Effector memory CD4-positive, alpha-beta T cell (primary cell): ENCODE measurements at regions not wholly inside any gene's neighbourhood (a gene's known extent, or its start where the extent isn't known, plus 50 kb on each side); places are given as distances from the start of the nearest gene placed in this dataset.

ENCODE experiments used
- DNase-seq, 3 donors: peaks; one replicate each; pipeline ENCODE4 v3.0.0-alpha.2; 2020
- H3K27ac ChIP-seq: 2 replicates; pipeline ENCODE4 v1.7.0; 2013; ENCODE audit warnings: mild to moderate bottlenecking, low read length, moderate library complexity; ENCODE audit not compliant: insufficient read depth, poor library complexity, severe bottlenecking
- H3K27me3 ChIP-seq: replicated peaks from 2 replicates; pipeline ENCODE4 v1.7.0; 2013; ENCODE audit warnings: mild to moderate bottlenecking, low read length; ENCODE audit not compliant: insufficient read depth, control insufficient read depth, poor library complexity, severe bottlenecking
- H3K36me3 ChIP-seq: 2 replicates; pipeline ENCODE4 v1.7.0; 2013; ENCODE audit warnings: mild to moderate bottlenecking, low read length, moderate library complexity; ENCODE audit not compliant: control insufficient read depth, insufficient read depth
- H3K4me1 ChIP-seq: 2 replicates; pipeline ENCODE4 v1.7.0; 2013; ENCODE audit warnings: low read length, mild to moderate bottlenecking; ENCODE audit not compliant: control insufficient read depth, insufficient read depth, poor library complexity, severe bottlenecking
- H3K4me3 ChIP-seq: 2 replicates; pipeline ENCODE4 v1.7.0; 2013; ENCODE audit warnings: low read length, low read depth, mild to moderate bottlenecking; ENCODE audit not compliant: insufficient read depth, poor library complexity, severe bottlenecking
- H3K9me3 ChIP-seq: 2 replicates; pipeline ENCODE4 v1.7.0; 2013; ENCODE audit warnings: mild to moderate bottlenecking, low read length, moderate library complexity; ENCODE audit not compliant: control insufficient read depth

DNA sequence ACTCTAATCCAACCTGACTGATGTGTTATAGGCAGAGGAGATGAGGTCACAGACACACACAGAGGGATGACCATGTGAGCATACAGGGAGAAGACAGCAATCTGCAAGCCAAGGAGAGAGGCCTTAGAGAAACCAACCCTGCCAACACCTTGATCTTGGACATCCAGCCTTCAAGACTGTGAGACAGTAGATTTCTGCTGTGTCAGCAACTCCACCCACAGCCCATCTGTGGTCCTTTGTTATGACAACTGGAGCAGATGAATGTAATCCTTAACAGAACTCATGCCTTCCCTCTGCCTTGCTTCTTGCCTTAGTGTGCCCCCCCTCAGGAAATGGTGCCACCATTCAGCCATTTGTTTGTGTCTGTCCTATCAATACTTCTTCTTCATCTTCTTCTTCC is 107.4 kb downstream of the NXNL2 start:
- DNase-seq: no peak
- Histone ChIP-seq H3K4me1 (no peaks in the 10 kb centered on the region), H3K27me3 (no peaks in the 10 kb centered on the region), H3K4me3 (no peak overlapping the region), H3K27ac (no peak overlapping the region), H3K9me3 (no peaks in the 10 kb centered on the region), H3K36me3 (no peaks in the 10 kb centered on the region)

DNA sequence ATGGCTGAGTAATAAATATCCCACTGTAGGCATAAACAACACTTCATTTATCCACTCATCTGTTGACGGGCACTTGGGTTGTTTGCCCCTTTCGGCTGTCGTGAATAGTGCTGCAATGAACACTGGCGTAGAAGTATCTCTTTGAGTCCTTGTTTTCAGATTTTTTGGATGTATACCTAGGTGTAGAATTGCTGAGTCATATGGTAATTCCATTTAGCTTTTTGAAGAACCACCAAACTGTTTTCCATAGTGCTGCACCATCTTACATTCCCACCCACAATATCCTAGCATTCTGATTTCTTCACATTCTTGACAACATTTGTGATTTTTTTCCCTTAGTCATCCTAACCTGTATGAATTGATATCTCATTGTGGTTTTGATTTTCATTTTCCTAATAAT is 109.0 kb downstream of the NXNL2 start:
- H3K27me3 ChIP-seq: no peaks in the 10 kb centered on the region
- no peaks in the 10 kb centered on the region for H3K9me3 ChIP-seq
- H3K4me1 ChIP-seq: no peaks in the 10 kb centered on the region
- no peaks in the 10 kb centered on the region for H3K36me3 ChIP-seq
- H3K4me3 ChIP-seq: no peak overlapping the region
- H3K27ac ChIP-seq: no peak overlapping the region
- DNase-seq: no peak

DNA sequence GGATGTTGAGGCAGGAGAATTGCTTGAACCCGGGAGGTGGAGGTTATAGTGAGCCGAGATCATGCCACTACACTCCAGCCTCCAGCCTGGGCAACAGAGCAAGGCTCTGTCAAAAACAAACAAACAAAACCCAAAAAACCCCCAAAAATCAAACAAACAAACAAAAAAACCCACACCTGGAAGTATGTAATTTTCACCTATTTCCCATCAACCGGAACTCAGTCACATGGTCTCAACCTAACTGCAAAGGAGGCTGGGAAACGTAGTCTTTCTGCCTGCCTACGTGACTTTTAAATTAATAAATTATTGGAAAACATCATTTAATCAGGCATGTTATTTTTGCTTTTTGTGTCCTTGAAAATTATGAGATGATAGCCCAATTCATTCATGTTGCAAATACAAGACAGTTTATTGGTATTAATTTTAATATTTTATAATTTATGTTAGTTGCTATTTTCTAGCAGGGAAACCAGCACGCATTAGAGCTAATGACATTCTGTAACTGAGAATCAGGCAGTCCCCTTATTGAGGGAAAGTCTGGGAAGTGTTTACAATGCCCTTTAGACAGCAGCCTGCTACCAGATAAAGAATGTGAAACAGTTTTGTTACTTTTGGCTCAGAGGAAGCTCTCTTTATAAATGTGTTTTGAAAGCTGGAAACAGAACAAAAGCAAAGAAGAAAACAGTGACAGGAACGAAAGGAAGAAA is 110.3 kb downstream of the NXNL2 start:
- H3K36me3 ChIP-seq: no peaks in the 10 kb centered on the region
- no peak overlapping the region for H3K4me3 ChIP-seq
- H3K27me3 ChIP-seq: no peaks in the 10 kb centered on the region
- DNase-seq: no peak
- H3K4me1 ChIP-seq: no peaks in the 10 kb centered on the region
- no peak overlapping the region for H3K27ac ChIP-seq
- H3K9me3 ChIP-seq: no peaks in the 10 kb centered on the region

DNA sequence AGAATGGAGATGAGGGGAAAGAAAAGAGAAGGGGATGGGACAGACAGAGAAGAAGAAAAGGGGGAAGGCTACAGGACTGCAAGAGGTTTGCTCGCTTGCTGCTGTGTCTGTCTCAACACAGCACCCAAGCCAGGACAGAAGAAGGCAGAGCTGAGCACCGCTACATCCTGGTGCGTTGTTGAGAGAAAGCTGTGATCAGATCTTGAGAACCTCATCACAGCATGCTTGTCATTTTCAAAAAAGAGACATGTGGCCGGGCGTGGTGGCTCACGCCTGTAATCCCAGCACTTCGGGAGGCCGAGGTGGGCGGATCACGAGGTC is 110.9 kb downstream of the NXNL2 start:
- no peak for DNase-seq
- H3K4me3 ChIP-seq: no peak overlapping the region
- H3K27me3 ChIP-seq: no peaks in the 10 kb centered on the region
- H3K4me1 ChIP-seq: no peaks in the 10 kb centered on the region
- no peaks in the 10 kb centered on the region for H3K36me3 ChIP-seq
- no peak overlapping the region for H3K27ac ChIP-seq
- H3K9me3 ChIP-seq: no peaks in the 10 kb centered on the region

DNA sequence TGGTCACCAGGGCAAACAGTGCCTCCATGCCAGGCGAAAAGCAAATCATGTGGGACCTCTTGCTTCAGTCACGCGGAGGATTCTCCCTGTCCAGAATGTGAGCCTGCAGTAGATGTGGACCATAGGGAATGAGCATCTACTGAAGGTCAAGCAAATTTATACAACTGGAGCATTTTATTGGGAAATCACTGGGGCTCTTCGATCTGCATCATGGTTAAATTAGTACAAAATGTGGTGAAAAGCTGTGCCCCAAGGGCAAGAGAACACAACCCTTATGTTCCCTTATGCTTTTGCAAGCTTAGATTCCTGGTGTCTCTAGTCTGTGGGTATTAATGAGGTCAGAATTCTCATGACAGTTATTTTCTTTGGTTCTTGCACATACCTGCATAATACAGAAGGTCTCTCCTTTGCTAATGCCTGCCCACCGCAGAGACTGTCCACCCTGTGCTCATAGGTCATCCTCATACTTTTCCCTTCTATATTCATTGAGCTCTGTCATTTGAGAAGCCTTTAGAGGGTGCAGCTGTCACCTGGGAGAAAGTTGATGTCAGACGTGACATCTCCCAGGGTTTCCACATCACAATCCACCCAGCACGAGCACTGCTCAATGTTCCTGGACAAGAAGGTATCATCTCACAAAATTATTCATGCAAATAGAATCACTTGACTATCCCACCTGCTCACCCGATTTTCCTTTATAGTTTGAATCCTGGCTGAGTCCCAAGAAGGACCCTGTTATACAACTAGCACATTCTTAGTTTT is 111.7 kb downstream of the NXNL2 start:
- H3K4me1 ChIP-seq: no peaks in the 10 kb centered on the region
- H3K9me3 ChIP-seq: no peaks in the 10 kb centered on the region
- no peak for DNase-seq
- no peak overlapping the region for H3K27ac ChIP-seq
- no peak overlapping the region for H3K4me3 ChIP-seq
- H3K36me3 ChIP-seq: no peaks in the 10 kb centered on the region
- H3K27me3 ChIP-seq: no peaks in the 10 kb centered on the region

DNA sequence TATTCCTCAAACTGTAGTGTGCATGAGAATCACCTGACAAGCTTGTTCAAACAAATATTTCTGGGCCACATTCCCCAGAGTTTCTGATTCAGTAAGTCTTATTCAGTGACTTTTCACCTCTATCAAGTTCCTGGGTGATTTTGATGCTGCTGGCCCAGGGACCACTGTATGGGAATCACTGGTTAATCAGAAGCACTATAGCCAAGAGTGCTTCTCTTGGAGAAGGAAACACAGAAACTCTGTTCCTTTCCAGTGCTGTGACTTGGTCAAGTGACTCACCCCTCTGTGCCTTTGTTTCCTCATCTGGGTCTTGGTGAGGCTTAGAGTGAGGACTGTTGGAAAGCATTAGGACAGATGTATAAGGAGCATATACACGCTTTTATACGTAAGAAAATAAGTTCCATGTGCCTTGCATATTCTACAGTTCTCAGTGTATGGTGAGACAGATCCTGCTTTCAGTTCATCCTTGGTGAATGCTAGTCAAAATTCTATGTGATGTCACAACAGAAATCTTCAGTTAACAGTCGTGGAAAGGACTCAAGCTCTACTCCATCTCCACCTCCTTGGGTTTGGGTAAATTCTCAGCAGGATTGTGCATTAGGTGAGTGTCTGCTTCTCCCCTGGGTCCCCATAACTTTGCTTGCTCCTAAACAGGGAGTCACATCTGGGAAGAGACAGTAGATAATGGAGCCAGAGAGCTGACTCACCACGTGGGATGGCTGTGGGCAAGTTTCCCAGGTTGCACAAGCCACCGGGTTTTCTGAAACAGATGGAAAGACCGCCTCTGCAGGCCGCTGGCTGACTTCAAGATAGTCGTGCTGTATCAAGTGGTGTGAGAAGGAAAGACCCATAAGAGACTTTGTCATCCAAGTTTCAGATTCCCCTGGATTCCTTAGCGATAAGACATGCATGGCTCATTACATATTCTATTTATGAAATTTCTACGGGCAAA is 117.0 kb downstream of the NXNL2 start:
- no peak for DNase-seq
- Histone ChIP-seq H3K36me3 (no peaks in the 10 kb centered on the region), H3K4me1 (no peaks in the 10 kb centered on the region), H3K9me3 (no peaks in the 10 kb centered on the region), H3K4me3 (no peak overlapping the region), H3K27ac (no peak overlapping the region), H3K27me3 (no peaks in the 10 kb centered on the region)

DNA sequence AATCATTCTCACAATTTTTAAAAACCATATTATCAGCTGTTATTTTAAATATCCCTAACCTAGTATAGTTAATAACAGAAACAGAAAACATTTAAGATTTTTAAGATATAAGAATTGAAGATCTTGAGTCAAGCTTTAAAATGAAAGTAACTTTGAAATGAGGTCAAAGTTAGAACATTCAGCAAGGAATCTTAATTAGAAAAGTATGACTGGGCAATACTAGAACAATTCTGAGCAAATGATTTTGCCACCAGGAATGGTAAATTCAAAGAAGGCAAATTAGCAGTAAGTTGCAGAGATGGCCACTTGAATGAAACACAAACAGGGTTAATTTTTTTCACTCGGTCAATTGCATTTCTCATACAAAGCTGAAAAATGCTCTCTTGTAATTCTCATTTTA is 117.9 kb downstream of the NXNL2 start:
- H3K36me3 ChIP-seq: no peaks in the 10 kb centered on the region
- H3K4me3 ChIP-seq: no peak overlapping the region
- no peak for DNase-seq
- no peaks in the 10 kb centered on the region for H3K4me1 ChIP-seq
- no peak overlapping the region for H3K27ac ChIP-seq
- H3K9me3 ChIP-seq: no peaks in the 10 kb centered on the region
- no peaks in the 10 kb centered on the region for H3K27me3 ChIP-seq

DNA sequence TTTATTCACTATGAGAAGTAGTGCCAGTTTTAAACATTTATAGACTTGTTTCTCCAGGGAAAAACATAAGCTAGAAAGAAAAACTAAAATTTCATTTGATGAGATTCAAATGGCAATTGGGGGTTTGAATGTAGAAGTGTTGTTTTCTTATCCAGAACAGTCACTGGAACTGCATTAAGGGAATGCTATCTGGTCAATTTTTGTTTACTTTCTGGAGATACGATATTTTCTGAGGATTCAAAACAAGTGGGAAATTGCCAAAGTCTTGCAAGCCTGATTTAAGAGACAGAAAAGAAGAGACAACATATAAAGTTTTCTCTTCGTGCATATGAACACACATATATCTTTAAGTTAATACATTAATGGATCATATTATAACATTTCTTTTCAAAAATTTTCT is 118.4 kb downstream of the NXNL2 start:
- Histone ChIP-seq H3K27me3 (no peaks in the 10 kb centered on the region), H3K4me3 (no peak overlapping the region), H3K4me1 (no peaks in the 10 kb centered on the region), H3K36me3 (no peaks in the 10 kb centered on the region), H3K9me3 (no peaks in the 10 kb centered on the region), H3K27ac (no peak overlapping the region)
- no peak for DNase-seq

DNA sequence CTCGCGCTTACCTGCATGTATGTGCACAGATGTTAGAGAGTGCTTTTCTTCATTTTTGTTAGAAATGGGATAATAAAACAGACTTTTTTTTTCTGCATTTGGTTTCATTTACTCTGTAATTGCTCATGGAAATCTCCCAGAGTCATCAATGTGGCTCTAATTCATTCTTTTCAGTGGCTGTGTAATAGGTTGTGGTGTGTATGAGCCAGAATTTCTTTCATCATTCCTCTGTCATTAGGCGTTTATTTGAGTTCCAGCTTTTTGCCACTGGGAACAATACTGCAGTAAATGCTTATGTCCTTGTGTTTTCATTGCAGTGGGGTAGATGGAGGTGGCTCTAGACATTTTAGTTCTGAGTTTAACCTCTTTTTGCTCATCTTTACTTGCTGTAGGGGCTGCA is 118.9 kb downstream of the NXNL2 start:
- H3K27me3 ChIP-seq: no peaks in the 10 kb centered on the region
- H3K36me3 ChIP-seq: no peaks in the 10 kb centered on the region
- H3K27ac ChIP-seq: no peak overlapping the region
- no peaks in the 10 kb centered on the region for H3K9me3 ChIP-seq
- DNase-seq: no peak
- no peaks in the 10 kb centered on the region for H3K4me1 ChIP-seq
- no peak overlapping the region for H3K4me3 ChIP-seq

DNA sequence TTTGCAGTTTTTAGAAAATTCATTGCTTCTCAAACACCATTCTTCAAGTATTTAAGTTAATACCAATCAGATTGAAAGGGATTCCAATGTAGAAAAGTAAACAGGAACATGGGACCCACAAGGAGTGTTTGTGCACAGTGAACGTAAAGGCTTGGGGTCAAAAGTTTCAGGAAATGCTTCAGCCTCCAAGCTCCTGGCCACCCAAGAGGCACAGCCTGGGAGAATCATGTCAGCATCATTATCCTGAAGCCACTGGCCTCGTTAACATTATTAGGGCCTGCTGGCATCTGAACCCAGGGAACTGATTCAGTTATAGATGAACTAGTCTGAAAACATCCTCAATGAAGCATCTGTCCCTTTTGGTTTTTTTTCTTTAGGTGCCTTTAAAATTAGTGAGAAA is 122.9 kb downstream of the NXNL2 start:
- DNase-seq: no peak
- Histone ChIP-seq H3K4me3 (no peak overlapping the region), H3K36me3 (no peaks in the 10 kb centered on the region), H3K27ac (no peak overlapping the region), H3K27me3 (no peaks in the 10 kb centered on the region), H3K9me3 (no peaks in the 10 kb centered on the region), H3K4me1 (no peaks in the 10 kb centered on the region)
